CD14-positive monocyte (primary cell): ENCODE measurements at regions not wholly inside any gene's neighbourhood (a gene's known extent, or its start where the extent isn't known, plus 50 kb on each side); places are given as distances from the start of the nearest gene placed in this dataset.

ENCODE experiments used
- DNase-seq, 3 donors: peaks; one replicate each; pipeline ENCODE4 v3.0.0-alpha.2; 2011 to 2022
- H2AFZ ChIP-seq: 2 replicates; pipeline ENCODE4 v1.6.0; 2012; ENCODE audit warnings: mild to moderate bottlenecking, low read depth, low read length, inconsistent platforms; ENCODE audit not compliant: insufficient read depth, poor library complexity, severe bottlenecking
- H3K27ac ChIP-seq, 2 donors: 1 replicate in 1 of 2; 2 replicates in 1 of 2; pipeline ENCODE4 v1.5.1; 2012 to 2013; ENCODE audit warnings: low read length in 2 of 2, control low read depth in 1 of 2, inconsistent platforms in 1 of 2, low read depth in 1 of 2, mild to moderate bottlenecking in 1 of 2
- H3K27me3 ChIP-seq, 2 donors: one replicate each; pipeline versions ENCODE4 v1.6.0 to v1.6.1; 2011 to 2013; ENCODE audit warnings: low read length in 2 of 2; ENCODE audit not compliant: control insufficient read depth in 2 of 2, insufficient read depth in 2 of 2
- H3K36me3 ChIP-seq, 2 donors: replicated peaks in 1 of 2; 1 replicate in 1 of 2; 2 replicates in 1 of 2; pipeline versions ENCODE4 v1.5.1 to v1.6.1; 2012 to 2013; ENCODE audit warnings: low read length in 2 of 2, control low read depth in 1 of 2, inconsistent platforms in 1 of 2, mild to moderate bottlenecking in 1 of 2; ENCODE audit not compliant: insufficient read depth in 2 of 2, control insufficient read depth in 1 of 2
- H3K4me1 ChIP-seq, 2 donors: 1 replicate in 1 of 2; 2 replicates in 1 of 2; pipeline versions ENCODE4 v1.5.1 to v1.6.1; 2012 to 2013; ENCODE audit warnings: low read length in 2 of 2, control low read depth in 1 of 2, inconsistent platforms in 1 of 2, mild to moderate bottlenecking in 1 of 2, moderate library complexity in 1 of 2; ENCODE audit not compliant: insufficient read depth in 2 of 2, control insufficient read depth in 1 of 2
- H3K4me2 ChIP-seq: replicated peaks from 2 replicates; pipeline ENCODE3; 2012; ENCODE audit warnings: low read length, moderate library complexity, mild to moderate bottlenecking; ENCODE audit not compliant: poor library complexity, severe bottlenecking; ENCODE audit errors: extremely low read depth
- H3K4me3 ChIP-seq, 3 experiments: fragments of 200-600 bp in 1 of 3; sonication (generic) in 1 of 3; replicated peaks in 1 of 3; 1 replicate in 2 of 3; 2 replicates in 1 of 3; pipeline ENCODE4 v1.5.1; 2011 to 2013; ENCODE audit warnings: low read length in 3 of 3, mild to moderate bottlenecking in 3 of 3, control low read depth in 2 of 3, low read depth in 2 of 3, inconsistent platforms in 1 of 3, moderate library complexity in 1 of 3
- H3K79me2 ChIP-seq: 2 replicates; pipeline ENCODE4 v1.6.0; 2012; ENCODE audit warnings: mild to moderate bottlenecking, control low read depth, inconsistent platforms, low read length, moderate library complexity; ENCODE audit not compliant: insufficient read depth
- H3K9ac ChIP-seq: 2 replicates; pipeline ENCODE4 v1.6.0; 2017; ENCODE audit warnings: low read length, mild to moderate bottlenecking; ENCODE audit not compliant: insufficient read depth, poor library complexity, severe bottlenecking
- H3K9me3 ChIP-seq, 2 donors: replicated peaks in 1 of 2; 1 replicate in 1 of 2; 2 replicates in 1 of 2; pipeline versions ENCODE4 v1.5.1 to v1.6.1; 2012 to 2013; ENCODE audit warnings: low read length in 2 of 2, control low read depth in 1 of 2; ENCODE audit not compliant: control insufficient read depth in 1 of 2, insufficient read depth in 1 of 2
- H4K20me1 ChIP-seq: 2 replicates; pipeline ENCODE4 v1.6.0; 2012; ENCODE audit warnings: mild to moderate bottlenecking, low read length, control low read depth, moderate library complexity; ENCODE audit not compliant: insufficient read depth
- H3K27ac Mint-ChIP-seq, 7 donors: one replicate each; pipeline ENCODE4 v1.8.0; 2020; ENCODE audit warnings: mild to moderate bottlenecking in 7 of 7, mixed read lengths in 7 of 7, moderate library complexity in 6 of 7, inconsistent platforms in 2 of 7
- H3K27me3 Mint-ChIP-seq, 3 donors: one replicate each; pipeline ENCODE4 v1.8.0; 2021 to 2022; ENCODE audit warnings: low read depth in 3 of 3, mild to moderate bottlenecking in 3 of 3, mixed read lengths in 3 of 3, moderate library complexity in 3 of 3, inconsistent platforms in 1 of 3
- H3K36me3 Mint-ChIP-seq, 2 donors: one replicate each; pipeline ENCODE4 v1.8.0; 2020; ENCODE audit warnings: mixed read lengths in 2 of 2, inconsistent platforms in 1 of 2, mild to moderate bottlenecking in 1 of 2
- H3K4me1 Mint-ChIP-seq: one replicate; pipeline ENCODE4 v1.8.0; 2020; ENCODE audit warnings: mild to moderate bottlenecking, mixed read lengths
- H3K4me3 Mint-ChIP-seq, 2 donors: one replicate each; pipeline ENCODE4 v1.8.0; 2020; ENCODE audit warnings: mild to moderate bottlenecking in 2 of 2, mixed read lengths in 2 of 2, moderate library complexity in 1 of 2
- H3K9me3 Mint-ChIP-seq, 7 donors: one replicate each; pipeline ENCODE4 v1.8.0; 2020 to 2022; ENCODE audit warnings: mixed read lengths in 7 of 7, mild to moderate bottlenecking in 6 of 7, moderate library complexity in 6 of 7, inconsistent platforms in 2 of 7
- WGBS: methylation state at CpG from one replicate; pipeline ENCODE4 v1.1.5; 2013; ENCODE audit warnings: missing lambda C conversion rate; ENCODE audit not compliant: insufficient coverage; 5-methylcytosine and 5-hydroxymethylcytosine counted together
- intact Hi-C, 2 donors: fragments of 100-400 bp; cut with micrococcal nuclease; formaldehyde crosslinking; loops; one replicate each; pipeline versions ENCODE4 v1.15.0 to v1.15.1; 2023
- TF ChIP-seq, protein P1 (sequence below): fragments of 200-600 bp; IDR thresholded peaks from one replicate; pipeline ENCODE4 v1.8.0; 2022; ENCODE audit warnings: antibody characterized with exemption, mild to moderate bottlenecking

DNA sequence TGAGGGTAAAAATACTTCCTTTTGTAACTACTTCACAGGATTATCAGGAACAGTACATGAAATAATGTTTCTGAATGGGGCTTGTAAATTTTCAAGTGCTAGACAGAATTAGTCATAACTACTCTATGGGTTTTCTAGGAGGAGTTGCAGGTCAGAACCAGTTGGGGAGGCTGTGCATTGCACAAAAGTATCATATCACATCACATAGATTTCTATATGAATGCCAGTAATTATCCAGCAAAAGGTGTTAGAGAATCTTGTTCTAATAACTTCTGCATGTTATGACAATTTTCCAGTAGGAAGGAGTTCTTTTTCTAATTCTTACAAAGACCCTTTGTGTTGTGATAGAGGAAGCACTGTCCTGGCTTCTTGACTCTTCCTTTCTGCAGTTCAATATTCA lies 551.6 kb downstream of the COL12A1 start:
- DNase-seq = no peak
- TF ChIP-seq, protein P1, sequence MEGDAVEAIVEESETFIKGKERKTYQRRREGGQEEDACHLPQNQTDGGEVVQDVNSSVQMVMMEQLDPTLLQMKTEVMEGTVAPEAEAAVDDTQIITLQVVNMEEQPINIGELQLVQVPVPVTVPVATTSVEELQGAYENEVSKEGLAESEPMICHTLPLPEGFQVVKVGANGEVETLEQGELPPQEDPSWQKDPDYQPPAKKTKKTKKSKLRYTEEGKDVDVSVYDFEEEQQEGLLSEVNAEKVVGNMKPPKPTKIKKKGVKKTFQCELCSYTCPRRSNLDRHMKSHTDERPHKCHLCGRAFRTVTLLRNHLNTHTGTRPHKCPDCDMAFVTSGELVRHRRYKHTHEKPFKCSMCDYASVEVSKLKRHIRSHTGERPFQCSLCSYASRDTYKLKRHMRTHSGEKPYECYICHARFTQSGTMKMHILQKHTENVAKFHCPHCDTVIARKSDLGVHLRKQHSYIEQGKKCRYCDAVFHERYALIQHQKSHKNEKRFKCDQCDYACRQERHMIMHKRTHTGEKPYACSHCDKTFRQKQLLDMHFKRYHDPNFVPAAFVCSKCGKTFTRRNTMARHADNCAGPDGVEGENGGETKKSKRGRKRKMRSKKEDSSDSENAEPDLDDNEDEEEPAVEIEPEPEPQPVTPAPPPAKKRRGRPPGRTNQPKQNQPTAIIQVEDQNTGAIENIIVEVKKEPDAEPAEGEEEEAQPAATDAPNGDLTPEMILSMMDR = no peak
- Histone ChIP-seq H3K4me3 (no peak overlapping the region), H3K27me3 (no peaks in the 10 kb centered on the region), H2AFZ (no peak overlapping the region), H4K20me1 (no peaks in the 10 kb centered on the region), H3K79me2 (no peaks in the 10 kb centered on the region), H3K9me3 (no peaks in the 10 kb centered on the region), H3K4me1 (no peaks in the 10 kb centered on the region), H3K9ac (no peak overlapping the region), H3K27ac (no peak overlapping the region), H3K4me2 (no peak overlapping the region), H3K36me3 (no peaks in the 10 kb centered on the region)
- H3K4me3 Mint-ChIP-seq = no peak overlapping the region
- peaks cover 0 to 2% (median 0%) of the 10 kb centered on the region in 7 donors for H3K9me3 Mint-ChIP-seq
- intact Hi-C loops = no loop called here
- H3K36me3 Mint-ChIP-seq = no peaks in the 10 kb centered on the region
- H3K27ac Mint-ChIP-seq = no peak overlapping the region
- no peaks in the 10 kb centered on the region for H3K27me3 Mint-ChIP-seq
- no peaks in the 10 kb centered on the region for H3K4me1 Mint-ChIP-seq

DNA sequence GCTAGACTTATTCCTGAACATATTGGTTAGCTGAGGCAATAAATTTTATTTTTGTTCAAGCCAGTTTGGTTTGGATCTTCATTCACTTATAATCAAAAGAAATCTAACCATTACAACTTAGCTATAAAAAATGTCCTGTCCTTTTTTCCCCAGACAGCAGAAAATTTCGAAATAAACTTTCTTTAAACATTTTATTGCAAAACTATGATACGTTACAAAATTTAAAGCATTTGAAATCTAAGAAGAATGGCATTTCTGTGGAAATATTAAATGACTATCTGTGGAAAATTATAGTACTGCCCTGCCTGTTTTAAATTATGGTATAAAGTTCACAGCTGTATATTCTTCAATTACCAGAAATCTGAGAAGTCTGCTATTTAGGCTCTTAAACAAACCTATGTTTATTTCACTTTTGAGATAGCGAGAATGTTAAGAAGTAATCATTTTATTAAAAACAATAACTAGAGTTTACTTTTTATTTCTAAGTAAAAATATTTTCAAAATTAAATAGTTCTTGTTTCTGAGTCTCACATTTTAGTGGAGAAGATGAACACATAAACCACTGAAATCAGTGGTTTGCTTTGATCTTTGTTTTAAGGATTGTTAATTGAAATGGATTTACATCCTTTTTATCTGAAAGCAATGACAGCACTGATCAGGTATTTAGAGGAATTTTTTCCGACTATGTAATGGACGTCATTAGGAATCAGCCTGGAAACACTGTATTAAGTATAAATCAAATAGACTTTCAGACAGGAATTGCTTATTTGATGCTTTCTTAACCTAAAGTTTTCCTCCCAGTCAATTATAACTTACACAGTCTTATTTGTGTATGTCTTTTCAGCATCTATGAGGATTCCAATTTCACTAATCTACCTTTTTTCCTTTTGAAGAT lies 553.7 kb downstream of the COL12A1 start:
- Mint-ChIP-seq H3K4me3 (no peak overlapping the region), H3K9me3 (peaks cover 0 to 2% (median 0%) of the 10 kb centered on the region in 7 donors), H3K36me3 (no peaks in the 10 kb centered on the region), H3K4me1 (no peaks in the 10 kb centered on the region), H3K27me3 (peaks cover 0 to 1% (median 1%) of the 10 kb centered on the region in 3 donors), H3K27ac (no peak overlapping the region)
- DNase-seq = no peak
- Histone ChIP-seq H3K79me2 (no peaks in the 10 kb centered on the region), H2AFZ (no peak overlapping the region), H3K27me3 (no peaks in the 10 kb centered on the region), H3K9me3 (no peaks in the 10 kb centered on the region), H3K36me3 (no peaks in the 10 kb centered on the region), H3K27ac (no peak overlapping the region), H3K4me1 (no peaks in the 10 kb centered on the region), H3K4me2 (no peak overlapping the region), H3K4me3 (no peak overlapping the region), H4K20me1 (no peaks in the 10 kb centered on the region), H3K9ac (no peak overlapping the region)
- TF ChIP-seq, protein P1 = no peak
- no CpG with 5 or more reads among the region's 5 CpGs for WGBS
- intact Hi-C loops = no loop called here
